ENCODE measurements at regions not wholly inside any gene's neighbourhood (a gene's known extent, or its start where the extent isn't known, plus 50 kb on each side); places are given as distances from the start of the nearest gene placed in this dataset.

- H3K36me3 ChIP-seq (ENCODE audit: control insufficient read depth in 2 of 2, extremely low read depth in 1 of 2, insufficient read depth in 2 of 2, low read length in 2 of 2), result no peaks in the 10 kb centered on the region
- no peak overlapping the region for H3K27ac ChIP-seq (ENCODE audit: control insufficient read depth, insufficient read depth, low read length)
- DNase-seq (ENCODE audit: low read depth, low spot score) (no peak), FAIRE-seq (no peak)
- H2AFZ ChIP-seq (ENCODE audit: control insufficient read depth, low read length), result no peak overlapping the region
- H3K4me1 ChIP-seq (ENCODE audit: control insufficient read depth, extremely low read depth, insufficient read depth, low read length), result no peaks in the 10 kb centered on the region
- no peaks in the 10 kb centered on the region for H3K9me1 ChIP-seq (ENCODE audit: control insufficient read depth, extremely low read depth, insufficient read depth, low read length)
- H3K4me3 ChIP-seq (ENCODE audit: control insufficient read depth in 2 of 3, extremely low read depth in 1 of 3, insufficient read depth in 2 of 3, low read depth in 1 of 3, low read length in 3 of 3), result no peak overlapping the region
- H3K9ac ChIP-seq (ENCODE audit: control insufficient read depth, extremely low read depth, insufficient read depth, low read length), result no peak overlapping the region
- dilution Hi-C loops (cut with MboI; ENCODE audit: extremely low pct_ligation_motif_present, low sequenced_read_pairs), result no loop called here
- no peak overlapping the region for H3K4me2 ChIP-seq (ENCODE audit: control insufficient read depth, extremely low read depth, insufficient read depth, low read depth, low read length)
- no peaks in the 10 kb centered on the region for H3K9me3 ChIP-seq (ENCODE audit: control insufficient read depth, low read depth, low read length)
- H4K20me1 ChIP-seq (ENCODE audit: control insufficient read depth, extremely low read depth, insufficient read depth, low read length), result no peaks in the 10 kb centered on the region
- no peaks in the 10 kb centered on the region for H3K79me2 ChIP-seq (ENCODE audit: control insufficient read depth, insufficient read depth, low read length)
- TF ChIP-seq CTCF (optimal IDR thresholded peaks at IDR 0.05 in 1 of 3, IDR thresholded peaks at IDR 0.05 in 1 of 3, conservative IDR thresholded peaks at IDR 0.05 in 1 of 3; ENCODE audit: extremely low read depth in 1 of 3, insufficient read depth in 2 of 3, low read length in 3 of 3) (no peak), EZH2 (IDR thresholded peaks at IDR 0.05; ENCODE audit: low read length) (no peak)
- H3K27me3 ChIP-seq (ENCODE audit: control insufficient read depth, extremely low read depth, insufficient read depth, low read length), result no peaks in the 10 kb centered on the region
Measured at GRCh38 chrX:36787752-36788151, 220.4 kb upstream of the FAM47C start.

- dilution Hi-C loops (cut with MboI; ENCODE audit: extremely low pct_ligation_motif_present, low sequenced_read_pairs), result no loop called here
- Histone ChIP-seq H2AFZ (ENCODE audit: control insufficient read depth, low read length) (no peak overlapping the region), H3K27ac (ENCODE audit: control insufficient read depth, insufficient read depth, low read length) (no peak overlapping the region), H3K9me1 (ENCODE audit: control insufficient read depth, extremely low read depth, insufficient read depth, low read length) (no peaks in the 10 kb centered on the region), H3K4me2 (ENCODE audit: control insufficient read depth, extremely low read depth, insufficient read depth, low read depth, low read length) (no peak overlapping the region), H4K20me1 (ENCODE audit: control insufficient read depth, extremely low read depth, insufficient read depth, low read length) (no peaks in the 10 kb centered on the region), H3K9me3 (ENCODE audit: control insufficient read depth, low read depth, low read length) (no peaks in the 10 kb centered on the region), H3K4me3 (ENCODE audit: control insufficient read depth in 2 of 3, extremely low read depth in 1 of 3, insufficient read depth in 2 of 3, low read depth in 1 of 3, low read length in 3 of 3) (no peak overlapping the region), H3K9ac (ENCODE audit: control insufficient read depth, extremely low read depth, insufficient read depth, low read length) (no peak overlapping the region), H3K4me1 (ENCODE audit: control insufficient read depth, extremely low read depth, insufficient read depth, low read length) (no peaks in the 10 kb centered on the region), H3K36me3 (ENCODE audit: control insufficient read depth in 2 of 2, extremely low read depth in 1 of 2, insufficient read depth in 2 of 2, low read length in 2 of 2) (no peaks in the 10 kb centered on the region), H3K79me2 (ENCODE audit: control insufficient read depth, insufficient read depth, low read length) (no peaks in the 10 kb centered on the region), H3K27me3 (ENCODE audit: control insufficient read depth, extremely low read depth, insufficient read depth, low read length) (no peaks in the 10 kb centered on the region)
- DNase-seq (ENCODE audit: low read depth, low spot score) (no peak), FAIRE-seq (no peak)
- TF ChIP-seq EZH2 (IDR thresholded peaks at IDR 0.05; ENCODE audit: low read length) (no peak), CTCF (optimal IDR thresholded peaks at IDR 0.05 in 1 of 3, IDR thresholded peaks at IDR 0.05 in 1 of 3, conservative IDR thresholded peaks at IDR 0.05 in 1 of 3; ENCODE audit: extremely low read depth in 1 of 3, insufficient read depth in 2 of 3, low read length in 3 of 3) (no peak)
Measured at GRCh38 chrX:36803151-36803550, 205.0 kb upstream of the FAM47C start.
